Panc1 (cell line): ENCODE measurements at regions not wholly inside any gene's neighbourhood (a gene's known extent, or its start where the extent isn't known, plus 50 kb on each side); places are given as distances from the start of the nearest gene placed in this dataset.

Experiments
- ATAC-seq: fragments of 200-7000 bp; cut with Tn5 transposase; 2 replicates; pipeline ENCODE4 v1.9.1; 2020; ENCODE audit warnings: mild to moderate bottlenecking, moderate library complexity
- BruUV-seq: library from RNA; stranded (reverse); fragments of 400-500 nt; replicated peaks from 2 replicates; lab custom pipeline; 2021; lab: Mats Ljungman, UMichigan
- CTCF ChIA-PET: fragments of 300-600 bp; sonication (Branson Sonifier 250); formaldehyde crosslinking; loops from one replicate; lab custom pipeline; 2022; ENCODE audit warnings: antibody characterized with exemption; lab: Charles Lee
- POLR2A ChIA-PET: fragments of 300-600 bp; sonication (Branson Sonifier 250); formaldehyde crosslinking; loops from one replicate; lab custom pipeline; 2022; ENCODE audit warnings: antibody characterized with exemption; lab: Charles Lee
- DNase-seq: peaks from one replicate; pipeline ENCODE4 v3.0.0-alpha.2; 2010; ENCODE audit warnings: low read depth, low spot score
- H3K27ac ChIP-seq: 2 replicates; pipeline ENCODE4 v1.5.1; 2011; ENCODE audit warnings: mild to moderate bottlenecking, low read length, inconsistent platforms
- H3K27me3 ChIP-seq: fragments of 200-500 bp; sonication (Bioruptor generic); 2 replicates; pipeline ENCODE4 v1.6.0; 2014; ENCODE audit warnings: low read length, inconsistent platforms; ENCODE audit not compliant: control insufficient read depth, insufficient read depth
- H3K36me3 ChIP-seq: fragments of 200-500 bp; sonication (Bioruptor generic); 2 replicates; pipeline ENCODE4 v1.5.1; 2014; ENCODE audit warnings: inconsistent platforms, mild to moderate bottlenecking, low read length, moderate library complexity; ENCODE audit not compliant: control insufficient read depth, insufficient read depth
- H3K4me1 ChIP-seq: 2 replicates; pipeline ENCODE4 v1.5.1; 2011; ENCODE audit warnings: inconsistent platforms, mild to moderate bottlenecking, low read length, moderate library complexity; ENCODE audit not compliant: control insufficient read depth, insufficient read depth
- H3K4me3 ChIP-seq, 2 experiments: 2 replicates each; pipeline ENCODE4 v1.5.1; 2011 to 2012; ENCODE audit warnings: low read depth in 2 of 2, low read length in 2 of 2, mild to moderate bottlenecking in 2 of 2, inconsistent platforms in 1 of 2, moderate library complexity in 1 of 2
- H3K9me3 ChIP-seq: fragments of 200-500 bp; sonication (Bioruptor generic); 2 replicates; pipeline ENCODE4 v1.5.1; 2014; ENCODE audit warnings: low read depth, mild to moderate bottlenecking, inconsistent platforms, low read length, moderate library complexity; ENCODE audit not compliant: control insufficient read depth, insufficient read depth
- CTCF ChIP-seq: fragments of 450-650 bp; IDR thresholded peaks from 2 replicates; pipeline ENCODE4 v1.5.1; 2017; ENCODE audit warnings: mild to moderate bottlenecking
- POLR2AphosphoS5 ChIP-seq: IDR thresholded peaks from 2 replicates; pipeline ENCODE4 v1.6.1; 2012; ENCODE audit warnings: mild to moderate bottlenecking, low read depth, low read length, moderate library complexity
- REST ChIP-seq, 2 experiments: IDR thresholded peaks; 2 replicates each; pipeline ENCODE4 v1.6.1; 2011 to 2012; ENCODE audit warnings: low read depth in 2 of 2, control low read depth in 1 of 2, low read length in 1 of 2, mild to moderate bottlenecking in 1 of 2, moderate library complexity in 1 of 2; ENCODE audit not compliant: insufficient read depth in 1 of 2
- SIN3A ChIP-seq: IDR thresholded peaks from 2 replicates; pipeline ENCODE4 v1.6.1; 2012; ENCODE audit warnings: low read depth, mild to moderate bottlenecking, low read length, moderate library complexity, borderline replicate concordance; ENCODE audit not compliant: insufficient read depth
- TCF7L2 ChIP-seq: IDR thresholded peaks from 2 replicates; pipeline ENCODE4 v1.6.1; 2011; ENCODE audit warnings: mild to moderate bottlenecking, low read depth, low read length, inconsistent platforms
- in situ Hi-C: cut with HindIII; loops from 2 replicates; pipeline ENCODE4 v1.10.0; 2016; ENCODE audit warnings: low sequenced_read_pairs, low pct_unique_long_range_greater_than_20kb
- intact Hi-C: fragments of 100-400 bp; cut with micrococcal nuclease; formaldehyde crosslinking; loops from one replicate; pipeline ENCODE4 v1.10.0; 2022; ENCODE audit not compliant: unreplicated experiment

DNA sequence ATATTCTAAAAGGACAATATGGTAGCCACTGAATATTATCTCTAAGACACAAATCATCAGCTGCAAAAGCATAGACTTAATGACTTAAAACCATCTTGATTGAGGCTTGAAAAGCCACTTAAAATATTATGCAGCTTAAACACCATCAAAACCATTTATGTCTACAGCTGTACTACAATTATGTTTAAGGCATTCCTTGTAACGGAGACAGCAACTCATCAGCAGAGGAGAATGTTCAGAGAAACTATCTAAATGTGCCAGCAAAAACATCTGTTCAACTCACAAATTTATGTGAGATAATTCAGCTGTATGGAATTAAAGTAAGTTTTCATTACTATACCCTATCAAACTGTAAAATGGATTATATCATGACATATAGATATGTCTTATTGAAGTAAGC is 147.9 kb upstream of the CTSO start:
- H3K27me3 ChIP-seq: no peaks in the 10 kb centered on the region
- H3K4me3 ChIP-seq: no peak overlapping the region
- in situ Hi-C loops (no loop called here), intact Hi-C loops (no loop called here)
- no peaks in the 10 kb centered on the region for H3K36me3 ChIP-seq
- H3K27ac ChIP-seq: no peak overlapping the region
- no peak for ATAC-seq
- ChIA-PET POLR2A (no interaction called here), CTCF (no interaction called here)
- TF ChIP-seq SIN3A (no peak), TCF7L2 (no peak), CTCF (no peak), POLR2AphosphoS5 (no peak), REST (IDR thresholded peaks at IDR 0.05; ENCODE audit: insufficient read depth in 1 of 2, low read depth in 2 of 2, low read length in 1 of 2) (no peak)
- no peaks in the 10 kb centered on the region for H3K4me1 ChIP-seq
- no TSS peak for BruUV-seq
- H3K9me3 ChIP-seq: no peaks in the 10 kb centered on the region
- no peak for DNase-seq

- Histone ChIP-seq H3K36me3 (no peaks in the 10 kb centered on the region), H3K4me3 (no peak overlapping the region), H3K27ac (no peak overlapping the region), H3K27me3 (no peaks in the 10 kb centered on the region), H3K9me3 (no peaks in the 10 kb centered on the region), H3K4me1 (no peaks in the 10 kb centered on the region)
- intact Hi-C loops: no loop called here
- DNase-seq (no peak), ATAC-seq (no peak)
- TF ChIP-seq SIN3A (no peak), TCF7L2 (no peak), CTCF (no peak), POLR2AphosphoS5 (no peak), REST (IDR thresholded peaks at IDR 0.05; ENCODE audit: insufficient read depth in 1 of 2, low read depth in 2 of 2, low read length in 1 of 2) (no peak)
- no TSS peak for BruUV-seq
- ChIA-PET POLR2A (no interaction called here), CTCF (no interaction called here)
- in situ Hi-C loops: no loop called here
Observed at GRCh38 chr4:156100651-156101050, 147.0 kb upstream of the CTSO start.
